ENCODE measurements at regions not wholly inside any gene's neighbourhood (a gene's known extent, or its start where the extent isn't known, plus 50 kb on each side); places are given as distances from the start of the nearest gene placed in this dataset.

GRCh38 chr16:65869261-65869660 lies 497.2 kb upstream of the CDH5 start:
- TF ChIP-seq POLR2A (IDR thresholded peaks at IDR 0.05; ENCODE audit: low read depth, low read length) (no peak), CTCF (conservative IDR thresholded peaks at IDR 0.05; ENCODE audit: low read depth, low read length) (no peak), RAD21 (IDR thresholded peaks at IDR 0.05; ENCODE audit: low read length) (no peak), MAFK (IDR thresholded peaks at IDR 0.05; ENCODE audit: low read depth, low read length) (no peak)
